GDM1 (cell line): ENCODE measurements at regions not wholly inside any gene's neighbourhood (a gene's known extent, or its start where the extent isn't known, plus 50 kb on each side); places are given as distances from the start of the nearest gene placed in this dataset.

Experiments
- DNase-seq: peaks from one replicate; lab custom pipeline; 2025; lab: John Stamatoyannopoulos, UW

DNA sequence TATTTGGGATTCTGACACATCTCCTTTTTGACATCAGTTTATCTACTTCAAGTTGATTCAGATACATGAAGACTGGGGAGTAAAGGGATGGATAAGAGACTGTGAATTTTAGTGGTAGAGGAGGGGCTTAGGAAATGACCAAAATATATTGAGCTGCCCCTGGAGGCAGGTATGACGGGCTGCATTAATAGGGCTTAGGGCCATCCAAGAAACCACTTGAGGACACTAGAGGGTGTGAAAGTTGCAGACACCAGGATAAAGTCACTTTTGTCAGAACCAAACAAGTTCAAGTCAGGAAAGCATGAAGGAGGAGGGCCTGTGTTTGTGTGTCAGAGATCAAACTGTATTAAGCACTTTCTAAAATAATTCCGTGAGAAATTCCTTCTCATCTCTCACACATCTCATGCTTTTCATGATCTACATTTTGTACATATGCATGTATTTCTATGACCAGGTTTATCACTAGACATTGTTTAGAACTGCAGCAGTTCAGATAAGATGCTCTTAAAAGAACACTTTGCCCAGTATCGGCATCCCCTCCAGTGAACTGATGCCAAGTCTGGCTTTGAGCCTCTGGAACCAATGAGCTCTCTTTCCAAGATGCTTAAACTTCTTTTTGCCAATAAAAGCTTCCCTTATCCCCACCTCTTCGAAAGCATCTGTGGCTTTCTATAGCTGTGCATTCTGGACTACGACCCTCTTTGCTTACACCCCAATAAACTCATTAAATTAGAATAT, 136.9 kb downstream of the SLC38A1 start:
- DNase-seq = no peak

DNA sequence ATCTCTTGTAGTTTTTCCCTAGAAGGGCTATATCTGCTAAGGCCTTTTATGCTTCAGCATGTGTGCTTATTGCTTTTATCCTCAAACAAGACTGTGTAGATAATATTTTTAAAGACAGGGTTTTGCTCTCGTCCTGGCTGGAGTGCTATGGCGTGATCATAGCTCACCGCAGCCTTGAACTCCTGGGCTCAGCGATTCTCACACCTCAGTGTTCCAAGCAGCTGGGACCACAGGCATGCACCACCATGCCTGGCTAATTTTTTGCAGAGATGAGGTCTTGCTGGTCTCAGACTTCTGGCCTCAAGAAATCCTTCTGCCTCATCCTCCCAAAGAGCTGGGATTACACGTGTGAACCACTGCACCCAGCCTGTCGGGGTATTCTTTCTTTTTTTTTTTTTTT, 137.3 kb upstream of the SCAF11 start:
- DNase-seq = no peak

DNA sequence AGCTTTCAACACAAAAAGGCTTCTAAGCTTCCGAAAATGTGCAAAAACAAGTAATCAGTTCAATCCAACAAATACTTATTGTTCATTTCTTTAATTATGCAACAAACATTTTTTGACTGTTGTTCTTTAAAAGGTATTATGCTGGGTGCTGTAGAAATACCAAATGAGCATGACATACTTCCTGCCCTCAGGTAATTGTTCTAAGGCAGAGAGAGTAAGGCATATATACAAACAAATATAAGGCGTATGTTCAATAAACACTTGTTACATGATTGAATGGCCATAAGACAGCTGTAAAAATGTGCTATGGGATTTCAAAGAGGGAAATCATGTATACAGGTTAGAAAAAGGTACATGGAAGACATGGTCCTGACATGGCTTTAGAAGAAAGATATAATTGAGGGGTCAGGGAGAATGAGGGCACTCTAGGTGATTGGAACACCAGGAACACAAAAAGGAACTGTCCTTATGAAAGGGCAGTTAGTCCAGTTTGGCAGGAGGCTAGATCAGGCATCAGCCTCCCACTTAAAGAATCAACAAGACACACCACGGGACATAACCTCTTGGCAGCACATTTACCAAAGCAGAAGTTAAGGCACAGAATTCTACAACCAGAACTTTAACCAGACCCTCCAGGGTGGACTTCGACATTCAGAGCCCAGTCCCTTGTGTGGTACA, 135.8 kb upstream of the SCAF11 start:
- DNase-seq = no peak

DNA sequence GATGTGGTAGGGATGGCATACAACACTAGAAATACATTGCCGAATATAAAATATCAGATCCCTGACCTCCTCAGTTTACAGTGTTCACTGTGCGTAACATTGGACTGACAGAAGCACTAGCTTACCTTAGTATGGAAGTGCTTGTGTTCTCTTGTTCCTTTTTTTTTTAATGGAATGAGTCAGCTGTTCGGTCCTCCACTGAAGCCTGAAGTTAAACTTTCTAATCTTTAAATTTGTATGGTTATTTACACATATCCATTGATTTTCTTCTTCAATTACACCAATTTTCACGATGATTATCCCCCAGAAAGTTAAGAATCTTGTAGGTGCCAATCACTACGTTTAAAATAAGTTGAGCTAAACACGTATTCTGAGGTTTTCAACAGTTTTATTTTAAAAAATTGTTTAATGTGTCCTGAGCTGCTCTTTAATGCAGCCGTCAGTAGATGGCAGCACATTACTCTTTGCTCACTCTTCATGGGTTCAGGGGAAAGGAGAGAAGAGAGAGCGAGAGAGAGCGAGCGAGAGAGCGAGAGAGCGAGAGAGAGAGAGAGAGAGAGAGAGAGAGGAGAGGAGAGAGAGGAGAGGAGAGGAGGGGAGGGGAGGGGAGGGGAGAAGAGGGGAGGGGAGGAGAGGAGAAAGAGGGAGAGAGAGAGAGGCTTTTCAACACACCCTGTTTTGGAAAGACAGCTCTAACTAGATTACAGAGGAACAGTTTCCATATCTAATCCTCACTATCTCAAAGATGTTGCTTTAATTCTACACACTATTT, 134.7 kb upstream of the SCAF11 start:
- peak; percentile 57 for DNase-seq

DNA sequence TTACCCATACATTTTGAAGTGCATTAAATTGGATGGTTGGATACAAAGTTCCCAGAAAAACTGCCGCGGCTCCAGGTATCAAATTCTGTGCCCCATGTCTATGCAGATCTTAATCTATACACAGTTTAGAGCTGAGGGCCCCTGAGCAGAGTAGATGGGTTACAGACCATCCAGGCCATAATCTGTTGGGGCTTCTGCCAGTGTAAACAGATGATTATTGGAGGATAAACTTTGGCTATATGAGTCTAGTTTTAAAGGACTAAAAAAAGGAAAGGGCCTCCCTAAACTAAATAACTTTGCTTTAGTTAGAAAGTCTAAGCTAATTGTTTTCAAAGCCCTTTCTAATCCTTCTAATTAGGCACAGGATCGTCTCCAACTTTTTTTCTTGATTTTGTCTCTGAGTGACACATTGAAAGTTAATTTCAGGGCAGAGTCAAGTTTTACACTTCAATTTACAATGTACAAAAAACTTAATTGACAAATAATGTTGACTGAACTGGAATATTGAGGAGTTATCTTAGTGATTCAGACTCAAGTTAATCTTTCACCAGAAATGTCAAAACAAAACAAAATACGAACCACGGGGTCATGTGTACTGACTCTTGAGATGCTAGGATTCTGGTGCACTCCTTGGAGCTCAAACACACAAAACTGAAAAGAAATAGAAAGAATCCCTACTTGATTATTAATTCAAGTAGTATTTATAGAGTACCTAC, 133.9 kb upstream of the SCAF11 start:
- no peak for DNase-seq

DNA sequence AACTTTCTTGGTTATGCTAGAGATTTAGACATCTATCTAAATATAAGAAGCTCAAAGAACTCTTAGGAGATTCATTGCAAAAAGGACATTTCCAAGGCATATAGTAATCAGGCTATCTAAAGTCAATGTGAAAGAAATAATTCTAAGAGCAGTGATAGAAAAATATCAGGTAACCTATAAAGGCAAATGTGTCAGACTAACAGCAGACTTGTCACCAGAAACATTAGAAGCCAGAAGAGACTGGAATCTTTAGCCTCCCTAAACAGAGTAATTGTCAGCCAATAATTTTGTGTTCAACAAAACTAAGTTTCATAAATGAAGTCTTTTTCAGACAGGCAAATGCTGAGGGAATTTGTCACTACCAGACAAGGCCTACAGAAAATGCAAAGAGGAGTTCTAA, 122.0 kb upstream of the SCAF11 start:
- DNase-seq = no peak

DNA sequence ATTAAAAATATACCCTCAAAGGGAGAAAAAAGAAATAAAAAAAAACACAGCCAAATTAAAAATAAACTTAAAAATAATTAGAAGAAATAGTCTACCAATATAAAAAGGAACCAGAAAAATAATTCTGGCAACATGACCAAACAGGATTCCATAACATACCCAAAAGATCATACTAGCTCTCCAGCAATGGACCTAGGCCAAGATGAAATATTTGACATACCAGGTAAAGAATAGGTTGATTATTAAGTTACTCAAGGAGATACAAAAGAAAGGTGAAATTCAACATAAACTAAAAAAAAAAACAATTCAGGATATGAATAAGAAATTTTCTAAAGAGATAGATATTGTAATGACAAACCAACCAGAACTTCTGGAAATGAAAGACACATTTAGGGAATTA, 121.3 kb upstream of the SCAF11 start:
- no peak for DNase-seq

DNA sequence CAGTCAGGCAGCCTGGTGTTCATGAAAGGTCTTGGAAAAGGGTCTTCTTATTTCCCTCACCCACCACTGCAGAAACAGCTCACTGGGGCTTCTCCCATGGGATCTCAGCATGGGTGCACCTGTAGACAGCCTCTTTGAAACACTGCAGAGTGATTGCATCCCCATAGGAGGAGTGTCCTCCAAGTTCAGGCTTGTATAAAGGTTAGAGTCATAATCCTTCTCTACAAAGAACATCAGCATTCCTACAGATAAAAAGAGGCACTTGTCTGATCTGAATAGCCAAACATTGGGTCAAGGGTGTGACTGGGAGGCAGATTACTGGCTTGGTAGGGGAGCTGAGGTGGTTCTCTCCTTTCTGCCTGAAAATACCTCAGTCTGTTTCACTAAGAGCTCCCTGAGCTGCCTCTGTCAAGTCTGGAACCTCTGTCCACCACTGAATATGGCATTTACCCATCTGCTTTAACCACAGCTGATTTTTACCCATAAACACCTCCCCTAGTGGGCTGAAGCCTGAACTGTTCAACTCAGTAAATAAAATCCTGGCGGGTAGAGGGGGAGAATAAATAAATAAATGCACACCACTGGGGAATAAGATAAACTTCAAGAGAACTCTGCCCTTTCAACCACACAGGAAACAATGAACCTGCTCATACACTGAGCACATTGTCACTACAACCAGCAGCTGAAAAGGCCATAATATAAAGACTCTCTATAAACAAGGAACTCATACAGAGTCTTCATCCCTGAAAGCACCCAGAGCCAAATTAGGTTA, 120.7 kb upstream of the SCAF11 start:
- no peak for DNase-seq

DNA sequence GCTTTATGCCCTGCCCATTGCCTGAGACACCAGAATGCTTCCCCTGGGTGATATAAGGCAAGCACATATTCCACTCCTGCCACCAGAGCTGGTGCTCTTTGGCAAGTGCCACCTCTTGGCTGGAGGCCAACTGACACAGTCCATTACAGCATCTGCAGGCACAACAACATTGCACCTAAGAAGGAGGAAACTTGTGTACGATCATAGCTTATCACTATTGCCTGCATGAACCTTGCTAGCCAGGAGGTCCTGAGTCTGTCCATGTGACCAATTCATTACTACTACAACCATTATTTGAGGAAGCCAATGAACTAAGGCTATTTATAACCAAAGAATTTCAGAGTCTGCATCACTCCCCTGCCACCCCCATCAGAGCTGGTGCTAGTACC, 119.8 kb upstream of the SCAF11 start:
- no peak for DNase-seq

DNA sequence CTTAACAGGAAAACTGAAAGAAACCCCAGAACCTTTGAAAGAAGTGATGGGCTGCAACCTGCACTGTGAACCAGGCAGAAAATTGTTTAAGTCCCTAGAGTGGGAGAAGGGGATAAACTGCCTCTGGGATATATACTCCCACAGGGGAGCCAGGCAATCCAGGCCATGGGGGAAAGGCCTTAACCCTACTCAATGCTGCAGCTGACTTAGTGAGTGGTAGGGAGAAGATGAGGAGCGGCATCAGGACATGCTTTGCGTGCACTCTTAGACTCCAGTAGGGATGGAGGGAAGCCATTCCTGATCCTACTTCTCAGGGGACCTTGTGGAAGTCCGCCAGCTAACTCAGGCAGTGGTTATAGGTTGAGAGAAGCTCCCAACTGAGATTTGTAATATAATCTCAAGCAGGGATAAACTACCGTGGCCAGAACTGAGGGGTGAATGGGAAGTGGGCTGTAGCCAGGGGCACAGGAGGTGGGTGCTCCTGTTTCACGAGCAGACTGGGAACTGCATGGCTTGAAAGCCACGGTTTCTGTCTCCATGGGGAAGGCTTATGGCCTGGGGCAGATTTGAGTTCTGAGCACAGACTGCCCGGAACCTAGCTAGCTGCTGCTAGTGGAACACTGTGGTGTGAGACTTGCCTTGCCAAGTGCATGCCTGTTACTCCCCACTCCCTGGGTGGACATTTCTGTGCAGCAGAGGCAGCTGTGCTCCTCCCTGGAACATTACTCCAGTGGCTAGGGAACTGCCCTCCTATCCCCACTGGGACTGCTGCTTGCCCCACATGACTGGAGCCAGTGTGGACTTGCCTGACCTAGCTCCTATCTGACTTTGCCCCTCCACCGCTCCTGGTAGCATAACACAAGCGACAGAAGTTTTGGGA, 119.2 kb upstream of the SCAF11 start:
- no peak for DNase-seq

DNA sequence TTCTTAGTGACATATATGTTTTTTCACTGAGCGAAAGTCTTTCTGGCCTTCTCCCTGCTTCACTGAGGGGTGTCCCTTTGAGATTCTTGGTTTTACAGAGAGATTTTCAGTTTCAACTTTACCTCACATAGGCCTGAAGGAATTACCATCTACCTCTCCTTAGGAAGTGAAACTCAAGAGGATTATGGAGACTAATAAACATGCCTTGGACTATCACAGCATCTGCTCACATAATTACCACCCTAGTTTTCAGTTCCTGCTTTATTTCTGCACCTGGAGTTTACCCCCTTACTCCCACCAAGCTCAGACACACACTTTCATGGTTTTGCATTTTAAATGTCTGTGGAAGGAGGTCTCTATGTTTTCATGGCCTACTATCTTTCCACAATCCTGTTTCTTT, 118.3 kb upstream of the SCAF11 start:
- DNase-seq = no peak

DNA sequence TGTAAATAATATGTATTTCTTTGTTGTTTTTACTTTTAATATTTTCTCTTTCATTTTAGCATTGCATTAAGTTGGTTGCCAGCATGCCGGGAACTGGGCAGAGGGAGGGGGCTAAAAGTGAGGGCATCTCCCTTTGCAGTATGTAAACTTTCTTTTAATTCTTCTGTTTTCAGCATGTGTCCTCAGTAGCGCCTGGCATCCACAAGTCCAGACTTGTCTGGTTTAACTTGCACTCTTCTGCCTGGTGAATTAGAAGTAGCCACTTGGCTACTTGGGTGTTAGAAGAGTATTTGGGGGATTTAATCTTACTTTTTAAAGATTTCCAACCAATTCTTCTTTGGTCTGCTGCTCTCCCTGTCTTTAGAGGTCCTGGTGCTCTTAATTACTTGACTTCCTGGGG, 117.2 kb upstream of the SCAF11 start:
- DNase-seq = no peak

DNA sequence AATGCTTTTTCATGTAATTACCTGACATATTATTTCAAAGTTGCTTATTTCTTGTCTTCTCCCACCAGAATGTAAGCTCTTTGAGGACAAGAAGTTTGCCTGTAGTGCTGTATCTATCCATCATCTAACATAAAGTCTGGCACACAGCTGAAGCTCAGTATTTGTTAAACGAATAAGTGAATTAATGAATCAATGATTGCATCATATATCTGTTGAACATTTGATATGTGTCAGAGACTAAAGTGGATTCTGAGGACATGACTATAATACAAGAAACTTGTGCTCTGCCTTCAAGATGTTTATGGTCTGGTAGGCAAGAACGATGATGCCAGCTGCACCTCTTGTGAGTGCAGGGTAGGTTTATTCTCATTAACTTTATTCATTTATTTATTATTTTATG, 115.4 kb upstream of the SCAF11 start:
- DNase-seq = no peak

DNA sequence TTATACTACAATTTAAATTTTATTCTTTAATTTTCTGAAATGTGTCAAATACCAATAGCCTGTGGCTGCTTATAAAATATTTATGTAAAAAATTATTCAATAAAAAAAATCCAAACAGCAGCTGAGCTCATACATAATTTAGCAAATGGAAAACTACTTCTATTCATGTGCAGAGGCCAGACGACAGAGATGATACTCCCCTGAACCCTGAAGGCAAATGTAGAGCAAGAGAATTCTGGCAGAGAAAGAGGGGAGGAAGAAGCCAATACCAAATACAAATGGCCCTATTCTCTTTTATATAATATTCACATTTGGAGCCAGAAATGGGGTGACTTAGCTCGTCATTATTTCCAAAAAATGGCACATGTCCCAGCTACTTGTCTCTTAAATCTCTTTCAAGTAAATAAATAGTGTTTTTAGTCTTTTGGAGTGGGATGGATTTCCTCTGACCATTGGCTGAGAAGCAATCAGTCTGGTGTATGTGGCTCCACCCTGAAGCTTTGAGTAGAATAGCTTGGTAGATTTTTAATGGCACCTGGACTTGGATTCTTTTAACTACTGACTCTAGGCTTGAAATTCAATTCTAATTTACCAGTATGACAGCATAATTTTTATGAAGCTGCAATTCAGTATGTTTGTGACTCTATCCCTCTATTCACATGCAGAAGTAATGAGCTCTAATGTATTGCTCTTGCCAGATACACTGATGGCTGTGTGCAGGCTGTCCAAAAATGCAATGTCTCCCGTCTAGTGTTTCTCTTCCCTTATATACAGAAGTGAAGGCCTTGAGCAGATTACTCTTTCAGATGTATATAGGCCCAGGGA, 113.4 kb upstream of the SCAF11 start:
- no peak for DNase-seq

DNA sequence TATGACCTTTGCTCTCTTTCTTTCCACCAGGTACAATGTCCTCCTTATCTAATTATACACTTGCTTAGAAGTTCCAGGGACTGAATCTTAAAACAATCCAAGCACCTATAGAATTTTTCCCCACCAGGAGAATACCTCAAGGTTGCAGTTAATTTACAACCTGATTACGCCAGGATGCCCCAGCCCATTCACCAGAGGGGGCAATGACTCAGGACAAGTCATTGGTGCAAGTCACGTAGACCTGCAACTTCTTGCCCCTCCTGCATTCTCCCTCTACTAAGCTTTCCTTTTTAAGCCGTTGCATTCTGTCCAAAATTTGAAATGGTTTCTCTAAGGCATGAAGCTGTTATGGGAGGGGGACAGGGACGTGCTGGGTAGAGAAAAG, 111.1 kb upstream of the SCAF11 start:
- no peak for DNase-seq

DNA sequence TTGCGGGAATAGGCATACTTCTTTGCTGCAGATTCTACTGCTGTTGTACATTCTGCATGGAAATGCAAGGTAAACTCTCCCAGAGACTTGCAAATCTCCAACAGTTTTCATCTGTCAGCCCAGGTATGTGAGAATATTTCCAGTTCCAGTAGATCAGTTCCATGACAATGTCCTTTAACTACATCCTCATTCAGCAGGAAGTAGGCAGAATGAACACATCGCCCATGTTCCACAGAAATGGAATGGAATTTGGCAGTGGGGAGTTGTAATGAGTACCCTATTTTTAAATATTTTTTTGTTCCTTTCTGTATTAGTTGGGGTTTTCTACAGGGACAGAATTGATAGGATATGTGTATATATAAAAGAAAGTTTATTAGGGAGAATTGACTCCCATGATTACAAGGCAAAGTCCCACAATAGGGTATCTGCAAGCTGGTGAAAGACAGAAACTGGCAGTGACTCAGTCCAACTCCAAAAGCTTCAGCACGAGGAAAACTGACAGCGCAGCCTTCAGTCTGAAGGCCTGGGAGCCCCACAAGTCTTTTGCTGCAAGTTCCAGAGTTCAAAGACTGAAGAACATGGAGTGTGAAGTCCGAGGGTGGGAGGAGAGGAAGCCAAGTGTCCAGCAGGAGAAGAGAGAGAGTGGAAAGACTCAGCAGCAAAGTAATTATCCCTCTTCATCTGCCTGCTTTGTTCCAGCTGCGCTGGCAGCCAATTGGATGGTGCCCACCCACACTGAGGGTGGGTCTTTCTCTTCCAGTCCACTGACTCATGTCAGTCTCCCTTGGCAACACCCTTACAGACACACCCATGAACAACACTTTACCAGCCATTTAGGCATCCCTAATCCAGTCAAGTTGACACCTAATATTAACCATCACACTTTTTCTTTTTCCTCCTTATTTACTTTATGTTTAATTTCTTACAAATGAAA, 110.4 kb upstream of the SCAF11 start:
- no peak for DNase-seq

DNA sequence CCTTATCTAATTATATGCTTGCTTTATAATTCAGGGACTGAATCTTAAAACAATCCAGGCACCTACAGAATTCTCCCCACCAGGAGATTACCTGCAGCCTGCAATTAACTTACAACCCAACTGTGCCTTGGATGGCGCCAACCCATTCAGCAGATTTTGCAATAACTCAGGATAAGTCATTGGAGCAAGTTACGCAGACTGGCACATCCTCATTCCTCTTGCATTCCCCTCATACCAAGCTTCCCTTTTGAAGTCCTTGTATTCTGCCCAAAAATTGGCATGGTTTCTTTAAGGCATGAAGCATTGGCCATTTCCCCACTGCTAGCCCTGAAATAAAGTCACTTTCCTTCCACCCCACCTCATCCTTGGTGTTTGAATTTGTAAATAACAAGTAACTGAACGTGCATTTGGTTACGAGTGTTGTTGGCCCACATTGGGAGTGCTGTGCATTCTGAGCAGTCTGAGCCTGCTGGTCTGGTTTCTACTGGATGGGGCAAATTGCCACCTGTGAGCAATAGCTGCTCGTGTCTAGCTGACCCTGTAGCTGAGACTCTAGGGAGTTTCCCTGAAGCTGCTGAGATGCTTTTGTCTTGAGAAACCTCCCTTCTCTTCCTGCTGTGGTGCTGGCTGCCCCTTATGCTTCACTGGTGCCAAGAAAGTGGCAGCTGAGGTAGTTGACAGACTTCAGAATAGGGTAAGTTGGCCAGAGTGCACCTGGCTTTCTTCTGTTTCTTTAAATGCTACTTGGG, 99.2 kb upstream of the SCAF11 start:
- DNase-seq = no peak

DNA sequence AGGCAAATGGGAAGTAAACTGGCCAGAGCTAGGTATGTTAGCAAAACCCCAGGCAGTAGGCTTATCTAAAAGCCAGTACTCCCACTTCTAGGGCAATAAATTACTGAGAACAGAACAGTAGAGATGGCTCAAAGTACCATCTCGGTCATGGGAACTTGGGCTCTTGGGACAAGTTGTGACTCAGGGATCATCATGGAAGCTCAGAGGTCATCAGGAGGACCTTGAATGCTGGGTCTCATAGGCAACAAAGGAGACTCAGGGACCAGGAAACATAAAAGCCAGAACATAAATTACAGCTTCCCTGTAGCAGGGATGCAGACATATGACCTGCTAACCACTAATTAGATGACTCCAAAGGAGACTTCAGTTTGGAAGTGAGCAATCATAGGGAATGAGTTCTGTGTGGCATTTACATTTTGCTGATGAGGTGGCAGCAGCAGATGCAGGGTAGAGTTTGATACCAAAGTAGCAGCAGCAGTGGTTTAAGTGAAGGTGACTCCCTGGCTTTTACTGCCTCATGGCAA, 97.6 kb upstream of the SCAF11 start:
- DNase-seq = no peak
